ENCODE measurements at regions not wholly inside any gene's neighbourhood (a gene's known extent, or its start where the extent isn't known, plus 50 kb on each side); places are given as distances from the start of the nearest gene placed in this dataset.

- H3K9me3 ChIP-seq: no peaks in the 10 kb centered on the region
- H3K4me3 ChIP-seq (ENCODE audit: low read depth in 1 of 2, low read length in 1 of 2): no peak overlapping the region
- TF ChIP-seq CTCF (IDR thresholded peaks at IDR 0.05): no peak
- H3K27me3 ChIP-seq: no peaks in the 10 kb centered on the region
- H3K27ac ChIP-seq: no peak overlapping the region
- no peaks in the 10 kb centered on the region for H3K36me3 ChIP-seq
- H3K4me1 ChIP-seq (ENCODE audit: control insufficient read depth in 1 of 2, insufficient read depth in 1 of 2, low read depth in 1 of 2, low read length in 1 of 2): no peaks in the 10 kb centered on the region
These were observed 258.1 kb downstream of the RAB38 start for GRCh38 chr11:87917111-87917510.

- no peak overlapping the region for H3K4me3 ChIP-seq (ENCODE audit: low read depth in 1 of 2, low read length in 1 of 2)
- no peaks in the 10 kb centered on the region for H3K9me3 ChIP-seq
- no peak for TF ChIP-seq CTCF (IDR thresholded peaks at IDR 0.05)
- H3K27me3 ChIP-seq: no peaks in the 10 kb centered on the region
- H3K4me1 ChIP-seq (ENCODE audit: control insufficient read depth in 1 of 2, insufficient read depth in 1 of 2, low read depth in 1 of 2, low read length in 1 of 2): no peaks in the 10 kb centered on the region
- H3K36me3 ChIP-seq: no peaks in the 10 kb centered on the region
- no peak overlapping the region for H3K27ac ChIP-seq
These were observed 266.1 kb downstream of the RAB38 start for GRCh38 chr11:87909178-87909577.

- Histone ChIP-seq H3K4me1 (ENCODE audit: control insufficient read depth in 1 of 2, insufficient read depth in 1 of 2, low read depth in 1 of 2, low read length in 1 of 2) (no peaks in the 10 kb centered on the region), H3K27ac (no peak overlapping the region), H3K9me3 (no peaks in the 10 kb centered on the region), H3K4me3 (ENCODE audit: low read depth in 1 of 2, low read length in 1 of 2) (no peak overlapping the region), H3K27me3 (no peaks in the 10 kb centered on the region), H3K36me3 (no peaks in the 10 kb centered on the region)
- TF ChIP-seq CTCF (IDR thresholded peaks at IDR 0.05): no peak
These were observed 267.2 kb downstream of the RAB38 start for GRCh38 chr11:87908086-87908485.

GRCh38 chr11:87903345-87903744, 271.9 kb downstream of the RAB38 start:
- TF ChIP-seq CTCF (IDR thresholded peaks at IDR 0.05): no peak
- Histone ChIP-seq H3K4me3 (ENCODE audit: low read depth in 1 of 2, low read length in 1 of 2) (no peak overlapping the region), H3K36me3 (no peaks in the 10 kb centered on the region), H3K4me1 (ENCODE audit: control insufficient read depth in 1 of 2, insufficient read depth in 1 of 2, low read depth in 1 of 2, low read length in 1 of 2) (no peaks in the 10 kb centered on the region), H3K9me3 (no peaks in the 10 kb centered on the region), H3K27ac (no peak overlapping the region), H3K27me3 (no peaks in the 10 kb centered on the region)

GRCh38 chr11:87901341-87901740, 273.9 kb downstream of the RAB38 start:
- TF ChIP-seq CTCF (IDR thresholded peaks at IDR 0.05): no peak
- Histone ChIP-seq H3K9me3 (no peaks in the 10 kb centered on the region), H3K27ac (no peak overlapping the region), H3K4me1 (ENCODE audit: control insufficient read depth in 1 of 2, insufficient read depth in 1 of 2, low read depth in 1 of 2, low read length in 1 of 2) (no peaks in the 10 kb centered on the region), H3K36me3 (no peaks in the 10 kb centered on the region), H3K4me3 (ENCODE audit: low read depth in 1 of 2, low read length in 1 of 2) (no peak overlapping the region), H3K27me3 (no peaks in the 10 kb centered on the region)

- H3K9me3 ChIP-seq: no peaks in the 10 kb centered on the region
- no peaks in the 10 kb centered on the region for H3K27me3 ChIP-seq
- H3K27ac ChIP-seq: no peak overlapping the region
- H3K4me1 ChIP-seq (ENCODE audit: control insufficient read depth in 1 of 2, insufficient read depth in 1 of 2, low read depth in 1 of 2, low read length in 1 of 2): no peaks in the 10 kb centered on the region
- H3K4me3 ChIP-seq (ENCODE audit: low read depth in 1 of 2, low read length in 1 of 2): no peak overlapping the region
- no peaks in the 10 kb centered on the region for H3K36me3 ChIP-seq
- no peak for TF ChIP-seq CTCF (IDR thresholded peaks at IDR 0.05)
These were observed 277.3 kb downstream of the RAB38 start for GRCh38 chr11:87897921-87898320.

All from neutrophil (primary cell).